OCI-LY3 (cell line): ENCODE measurements at regions not wholly inside any gene's neighbourhood (a gene's known extent, or its start where the extent isn't known, plus 50 kb on each side); places are given as distances from the start of the nearest gene placed in this dataset.
"Not testable (repeated sequence)": the region's sequence is repeated elsewhere in the genome, so short reads cannot be mapped to it uniquely, and the experiment has no call there.

Experiments used
- H2AFZ ChIP-seq: fragments of 200-600, 300-600 bp; shearing (Covaris generic); 2 replicates; pipeline ENCODE4 v1.6.0; 2014; ENCODE audit warnings: antibody characterized with exemption, low read depth, low read length
- H3K27ac ChIP-seq: fragments of 200-600, 300-600 bp; sonication (generic); 2 replicates; pipeline ENCODE4 v1.5.1; 2014; ENCODE audit warnings: mild to moderate bottlenecking, low read length, moderate library complexity, mixed read lengths
- H3K27me3 ChIP-seq: fragments of 200-600, 300-600 bp; sonication (generic); 2 replicates; pipeline ENCODE4 v1.6.1; 2014; ENCODE audit warnings: low read depth, low read length, mixed read lengths
- H3K36me3 ChIP-seq: fragments of 200-600, 300-600 bp; sonication (generic); replicated peaks from 2 replicates; pipeline ENCODE3; 2014; ENCODE audit warnings: low read depth, low read length, mixed read lengths
- H3K4me1 ChIP-seq: fragments of 300-600, 200-600 bp; sonication (generic); 2 replicates; pipeline ENCODE4 v1.6.1; 2014; ENCODE audit warnings: low read length, mixed read lengths
- H3K4me2 ChIP-seq: fragments of 200-600, 300-600 bp; sonication (generic); 2 replicates; pipeline ENCODE4 v1.6.1; 2014; ENCODE audit warnings: low read length, mixed read lengths
- H3K4me3 ChIP-seq: fragments of 300-600, 200-600 bp; sonication (generic); 2 replicates; pipeline ENCODE4 v1.5.1; 2014; ENCODE audit warnings: antibody characterized with exemption, mild to moderate bottlenecking, low read length, moderate library complexity
- H3K79me2 ChIP-seq: fragments of 300-600, 200-600 bp; shearing (Covaris generic); 2 replicates; pipeline ENCODE4 v1.6.1; 2014; ENCODE audit warnings: mild to moderate bottlenecking, low read length, mixed read lengths
- H3K9ac ChIP-seq: fragments of 300-600, 200-600 bp; shearing (Covaris generic); 2 replicates; pipeline ENCODE4 v1.6.0; 2014; ENCODE audit warnings: mild to moderate bottlenecking, low read length, moderate library complexity
- H3K9me3 ChIP-seq: fragments of 200-600, 300-600 bp; shearing (Covaris generic); 2 replicates; pipeline ENCODE4 v1.6.1; 2014; ENCODE audit warnings: low read length, mixed read lengths; ENCODE audit not compliant: insufficient read depth
- H4K20me1 ChIP-seq: fragments of 200-600, 300-600 bp; sonication (generic); 2 replicates; pipeline ENCODE4 v1.6.1; 2016; ENCODE audit warnings: low read length, mixed read lengths; ENCODE audit not compliant: insufficient read depth

- H3K9ac ChIP-seq, H3K4me1 ChIP-seq, H3K4me3 ChIP-seq, H2AFZ ChIP-seq, H3K79me2 ChIP-seq, H4K20me1 ChIP-seq, H3K27me3 ChIP-seq, H3K27ac ChIP-seq, H3K9me3 ChIP-seq, H3K36me3 ChIP-seq, H3K4me2 ChIP-seq: not testable (repeated sequence)
Measured at GRCh38 chr10:47600127-47600526, 76.7 kb upstream of the AGAP9 start.

DNA sequence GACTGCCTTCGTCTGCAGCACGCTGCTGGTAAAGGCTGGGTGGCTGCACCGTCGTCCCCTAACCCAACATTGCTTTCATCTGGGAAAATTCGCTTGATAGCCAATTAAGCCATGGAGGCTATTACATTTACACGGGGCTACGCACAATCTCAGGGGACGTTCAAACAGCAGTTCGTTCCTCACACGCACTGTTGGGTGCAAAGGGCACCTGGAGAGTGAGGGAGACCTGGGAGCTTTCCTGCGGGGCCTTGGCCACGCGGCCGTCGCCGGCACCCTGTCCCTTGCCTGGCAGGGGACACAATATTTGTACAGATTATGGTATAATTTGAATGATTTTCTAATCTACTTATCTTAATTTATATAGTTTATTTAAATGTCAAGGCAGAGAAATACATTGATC is 76.2 kb upstream of the AGAP9 start:
- H3K27ac ChIP-seq, H3K4me2 ChIP-seq, H2AFZ ChIP-seq, H3K4me1 ChIP-seq, H3K27me3 ChIP-seq, H3K9ac ChIP-seq, H3K79me2 ChIP-seq, H3K36me3 ChIP-seq, H3K9me3 ChIP-seq, H3K4me3 ChIP-seq, H4K20me1 ChIP-seq: not testable (repeated sequence)

GRCh38 chr10:47593805-47594204 is 70.4 kb upstream of the AGAP9 start:
- H3K79me2 ChIP-seq, H3K36me3 ChIP-seq, H3K4me3 ChIP-seq, H3K27me3 ChIP-seq, H3K4me2 ChIP-seq, H4K20me1 ChIP-seq, H3K9me3 ChIP-seq, H3K9ac ChIP-seq, H2AFZ ChIP-seq, H3K4me1 ChIP-seq, H3K27ac ChIP-seq: not testable (repeated sequence)

GRCh38 chr10:47593129-47593528 is 69.7 kb upstream of the AGAP9 start:
- H2AFZ ChIP-seq, H4K20me1 ChIP-seq, H3K9ac ChIP-seq, H3K9me3 ChIP-seq, H3K27ac ChIP-seq, H3K79me2 ChIP-seq, H3K4me2 ChIP-seq, H3K4me1 ChIP-seq, H3K36me3 ChIP-seq, H3K4me3 ChIP-seq, H3K27me3 ChIP-seq: not testable (repeated sequence)

GRCh38 chr10:47590956-47591355 is 67.5 kb upstream of the AGAP9 start:
- H2AFZ ChIP-seq, H4K20me1 ChIP-seq, H3K9me3 ChIP-seq, H3K4me1 ChIP-seq, H3K79me2 ChIP-seq, H3K27ac ChIP-seq, H3K27me3 ChIP-seq, H3K4me2 ChIP-seq, H3K4me3 ChIP-seq, H3K9ac ChIP-seq, H3K36me3 ChIP-seq: not testable (repeated sequence)

DNA sequence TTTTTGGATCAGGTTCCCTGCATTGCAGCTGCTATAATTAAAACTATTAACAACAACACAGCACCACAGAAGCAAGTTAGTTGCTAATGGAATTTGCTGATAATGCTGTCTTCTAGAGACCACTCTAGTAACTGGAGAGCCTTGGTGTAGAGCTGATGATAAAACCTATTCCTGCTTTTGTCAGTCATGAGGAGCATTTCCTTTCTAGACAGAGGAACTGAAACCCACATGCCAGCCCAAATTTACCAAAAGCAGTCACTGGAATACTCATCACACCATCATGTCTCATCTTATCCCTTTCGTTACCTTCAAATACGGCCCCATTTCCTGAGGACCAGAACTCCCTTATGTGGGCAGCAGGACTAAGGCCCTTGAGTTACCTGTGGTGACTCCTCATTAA is 67.1 kb upstream of the AGAP9 start:
- H3K27me3 ChIP-seq, H3K4me1 ChIP-seq, H3K4me3 ChIP-seq, H2AFZ ChIP-seq, H3K79me2 ChIP-seq, H3K9me3 ChIP-seq, H3K9ac ChIP-seq, H3K36me3 ChIP-seq, H4K20me1 ChIP-seq, H3K27ac ChIP-seq: not testable (repeated sequence)
- H3K4me2 ChIP-seq, result peak overlapping the region; percentile 17; the same call in 1 of the 2 replicates

DNA sequence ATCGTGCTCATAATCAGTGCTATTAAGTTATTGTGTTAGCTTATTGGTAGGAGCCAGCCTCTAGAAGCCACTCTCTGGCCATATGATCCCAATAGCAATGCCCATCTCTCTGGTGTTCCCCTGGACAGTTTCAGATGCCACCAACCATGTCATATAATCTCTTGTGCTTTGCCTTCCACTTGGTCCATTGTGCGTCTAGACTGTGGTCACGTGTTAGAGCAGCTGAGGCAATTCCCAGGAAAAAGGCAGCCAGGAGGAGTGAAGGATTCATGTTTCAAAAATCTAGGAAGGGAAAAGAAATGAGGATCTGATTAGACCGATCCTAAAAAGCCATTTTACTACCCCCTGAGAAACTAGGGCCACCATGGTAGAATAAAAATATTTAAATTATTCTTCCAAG is 58.6 kb upstream of the AGAP9 start:
- H3K9me3 ChIP-seq, H2AFZ ChIP-seq, H3K27ac ChIP-seq, H3K4me1 ChIP-seq, H3K9ac ChIP-seq, H3K4me2 ChIP-seq, H3K79me2 ChIP-seq, H3K4me3 ChIP-seq, H3K27me3 ChIP-seq, H3K36me3 ChIP-seq, H4K20me1 ChIP-seq: not testable (repeated sequence)

GRCh38 chr10:47580063-47580462 is 56.6 kb upstream of the AGAP9 start:
- not testable (repeated sequence) for H3K27me3 ChIP-seq, H3K4me2 ChIP-seq, H3K9me3 ChIP-seq, H3K27ac ChIP-seq, H3K9ac ChIP-seq, H4K20me1 ChIP-seq, H3K4me3 ChIP-seq, H3K36me3 ChIP-seq, H3K4me1 ChIP-seq, H2AFZ ChIP-seq, H3K79me2 ChIP-seq

GRCh38 chr10:47578547-47578946 is 55.1 kb upstream of the AGAP9 start:
- not testable (repeated sequence) for H3K4me2 ChIP-seq, H3K9ac ChIP-seq, H3K79me2 ChIP-seq, H3K36me3 ChIP-seq, H3K9me3 ChIP-seq, H3K4me3 ChIP-seq, H3K4me1 ChIP-seq, H2AFZ ChIP-seq, H3K27me3 ChIP-seq, H4K20me1 ChIP-seq
- H3K27ac ChIP-seq, result peak overlapping the region; percentile 44
